GM21423 (cell line): ENCODE measurements at regions not wholly inside any gene's neighbourhood (a gene's known extent, or its start where the extent isn't known, plus 50 kb on each side); places are given as distances from the start of the nearest gene placed in this dataset.
"Not testable (repeated sequence)": the region's sequence is repeated elsewhere in the genome, so short reads cannot be mapped to it uniquely, and the experiment has no call there.

Experiments
- ATAC-seq: cut with Tn5 transposase; IDR thresholded peaks from one replicate; pipeline ENCODE4 v1.9.1; 2021; ENCODE audit warnings: mild to moderate bottlenecking, moderate library complexity; ENCODE audit not compliant: unreplicated experiment

- ATAC-seq: no peak
Observed at GRCh38 chr1:56092684-56093570, 486.4 kb downstream of the PLPP3 start.

GRCh38 chr1:56089826-56090225, 489.5 kb downstream of the PLPP3 start:
- ATAC-seq: not testable (repeated sequence)

GRCh38 chr1:56084246-56084645, 495.1 kb downstream of the PLPP3 start:
- no peak for ATAC-seq

GRCh38 chr1:56081736-56082135, 497.6 kb downstream of the PLPP3 start:
- no peak for ATAC-seq

- ATAC-seq: no peak
Observed at GRCh38 chr1:56081173-56081572, 498.2 kb downstream of the PLPP3 start.

GRCh38 chr1:56080123-56080522, 499.2 kb downstream of the PLPP3 start:
- ATAC-seq: no peak

GRCh38 chr1:56079391-56079790, 500.0 kb downstream of the PLPP3 start:
- ATAC-seq: no peak

- no peak for ATAC-seq
Observed at GRCh38 chr1:56077206-56077605, 502.2 kb downstream of the PLPP3 start.

- no peak for ATAC-seq
Observed at GRCh38 chr1:56074007-56074651, 505.2 kb downstream of the PLPP3 start.

- ATAC-seq: no peak
Observed at GRCh38 chr1:56073614-56074006, 505.8 kb downstream of the PLPP3 start.

- ATAC-seq: no peak
Observed at GRCh38 chr1:56073206-56073605, 506.2 kb downstream of the PLPP3 start.

GRCh38 chr1:56072310-56072709, 507.1 kb downstream of the PLPP3 start:
- no peak for ATAC-seq

GRCh38 chr1:56071351-56071750, 508.0 kb downstream of the PLPP3 start:
- ATAC-seq: no peak

- no peak for ATAC-seq
Observed at GRCh38 chr1:56070601-56071000, 508.8 kb downstream of the PLPP3 start.

- ATAC-seq: no peak
Observed at GRCh38 chr1:56069824-56070223, 509.5 kb downstream of the PLPP3 start.

GRCh38 chr1:56068908-56069307, 510.5 kb downstream of the PLPP3 start:
- no peak for ATAC-seq

- ATAC-seq: no peak
Observed at GRCh38 chr1:56068210-56068609, 511.2 kb downstream of the PLPP3 start.

- no peak for ATAC-seq
Observed at GRCh38 chr1:56065729-56066128, 513.6 kb downstream of the PLPP3 start.

GRCh38 chr1:56064705-56065104, 514.7 kb downstream of the PLPP3 start:
- no peak for ATAC-seq

- ATAC-seq: no peak
Observed at GRCh38 chr1:56063461-56063860, 515.9 kb downstream of the PLPP3 start.

- ATAC-seq: no peak
Observed at GRCh38 chr1:56062625-56063024, 516.7 kb downstream of the PLPP3 start.

- ATAC-seq: peak; percentile 60
Observed at GRCh38 chr1:56061824-56062223, 517.5 kb downstream of the PLPP3 start.
